ENCODE measurements at regions not wholly inside any gene's neighbourhood (a gene's known extent, or its start where the extent isn't known, plus 50 kb on each side); places are given as distances from the start of the nearest gene placed in this dataset.

GRCh38 chr2:154934213-154934612 is 235.7 kb downstream of the KCNJ3 start:
- H3K4me3 ChIP-seq (replicated peaks; ENCODE audit: low read depth, low read length), result no peak overlapping the region
- TF ChIP-seq CTCF (IDR thresholded peaks at IDR 0.05; ENCODE audit: low read length, missing control alignments), result no peak
- DNase-seq (ENCODE audit: low read depth), result no peak

GRCh38 chr2:154924531-154924930 is 226.0 kb downstream of the KCNJ3 start:
- H3K4me3 ChIP-seq (replicated peaks; ENCODE audit: low read depth, low read length), result no peak overlapping the region
- no peak for DNase-seq (ENCODE audit: low read depth)
- TF ChIP-seq CTCF (IDR thresholded peaks at IDR 0.05; ENCODE audit: low read length, missing control alignments), result no peak

GRCh38 chr2:154914561-154914960 is 216.1 kb downstream of the KCNJ3 start:
- H3K4me3 ChIP-seq (replicated peaks; ENCODE audit: low read depth, low read length), result no peak overlapping the region
- DNase-seq (ENCODE audit: low read depth), result no peak
- TF ChIP-seq CTCF (IDR thresholded peaks at IDR 0.05; ENCODE audit: low read length, missing control alignments), result no peak

- no peak for DNase-seq (ENCODE audit: low read depth)
- H3K4me3 ChIP-seq (replicated peaks; ENCODE audit: low read depth, low read length), result no peak overlapping the region
These were observed 213.7 kb downstream of the KCNJ3 start for GRCh38 chr2:154912215-154912614.

GRCh38 chr2:154911729-154912128 is 213.2 kb downstream of the KCNJ3 start:
- no peak overlapping the region for H3K4me3 ChIP-seq (replicated peaks; ENCODE audit: low read depth, low read length)
- no peak for DNase-seq (ENCODE audit: low read depth)
- no peak for TF ChIP-seq CTCF (IDR thresholded peaks at IDR 0.05; ENCODE audit: low read length, missing control alignments)

More at GRCh38 chr2:154912215-154912614, 213.7 kb downstream of the KCNJ3 start:
- no peak for TF ChIP-seq CTCF (IDR thresholded peaks at IDR 0.05; ENCODE audit: low read length, missing control alignments)

GRCh38 chr2:154910701-154911100 is 212.2 kb downstream of the KCNJ3 start:
- TF ChIP-seq CTCF (IDR thresholded peaks at IDR 0.05; ENCODE audit: low read length, missing control alignments), result no peak

GRCh38 chr2:154908327-154908726 is 209.8 kb downstream of the KCNJ3 start:
- DNase-seq (ENCODE audit: low read depth), result no peak
- H3K4me3 ChIP-seq (replicated peaks; ENCODE audit: low read depth, low read length), result no peak overlapping the region
- no peak for TF ChIP-seq CTCF (IDR thresholded peaks at IDR 0.05; ENCODE audit: low read length, missing control alignments)

More at GRCh38 chr2:154910701-154911100, 212.2 kb downstream of the KCNJ3 start:
- DNase-seq (ENCODE audit: low read depth), result no peak
- H3K4me3 ChIP-seq (replicated peaks; ENCODE audit: low read depth, low read length), result no peak overlapping the region

Data from fibroblast of pulmonary artery (primary cell).